Neuron (in vitro differentiated cells): ENCODE measurements at regions not wholly inside any gene's neighbourhood (a gene's known extent, or its start where the extent isn't known, plus 50 kb on each side); places are given as distances from the start of the nearest gene placed in this dataset.
"Not testable (repeated sequence)": the region's sequence is repeated elsewhere in the genome, so short reads cannot be mapped to it uniquely, and the experiment has no call there.

ENCODE experiments used
- H2AFZ ChIP-seq: one replicate; pipeline ENCODE4 v1.6.1; 2013; ENCODE audit warnings: low read depth, mild to moderate bottlenecking, inconsistent platforms, low read length, moderate library complexity
- H3K27me3 ChIP-seq: one replicate; pipeline ENCODE4 v1.6.1; 2013; ENCODE audit warnings: low read length; ENCODE audit not compliant: insufficient read depth
- H3K36me3 ChIP-seq: one replicate; pipeline ENCODE4 v1.6.1; 2013; ENCODE audit warnings: low read length; ENCODE audit not compliant: insufficient read depth
- H3K4me1 ChIP-seq: one replicate; pipeline ENCODE4 v1.6.1; 2013; ENCODE audit warnings: low read length; ENCODE audit not compliant: insufficient read depth
- H3K4me3 ChIP-seq: 2 replicates; pipeline ENCODE4 v1.5.1; 2013; ENCODE audit warnings: mild to moderate bottlenecking, low read length, moderate library complexity
- H3K9me3 ChIP-seq: one replicate; pipeline ENCODE4 v1.6.1; 2013; ENCODE audit warnings: low read length

DNA sequence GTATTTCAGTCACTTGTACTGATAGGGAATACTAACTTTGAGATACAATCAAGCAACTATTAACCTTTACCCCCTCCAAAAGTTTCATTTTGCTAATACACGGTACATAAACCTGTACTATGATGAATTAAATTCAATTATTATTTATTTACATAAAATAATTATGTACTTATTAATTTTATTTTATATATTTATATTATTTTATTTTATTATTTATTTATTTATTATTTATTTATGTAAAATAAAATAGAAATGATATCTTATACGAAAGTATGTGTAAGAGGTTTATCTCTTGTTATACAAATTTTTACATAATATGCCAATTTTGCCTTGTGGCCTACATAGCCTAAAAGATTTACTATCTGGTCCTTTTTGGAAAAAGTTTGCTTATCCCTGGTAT lies 564.3 kb downstream of the SLITRK5 start:
- H3K27me3 ChIP-seq = no peaks in the 10 kb centered on the region
- H3K4me1 ChIP-seq = no peaks in the 10 kb centered on the region
- no peak overlapping the region for H3K4me3 ChIP-seq
- H3K9me3 ChIP-seq = no peaks in the 10 kb centered on the region
- no peak overlapping the region for H2AFZ ChIP-seq
- H3K36me3 ChIP-seq = no peaks in the 10 kb centered on the region

DNA sequence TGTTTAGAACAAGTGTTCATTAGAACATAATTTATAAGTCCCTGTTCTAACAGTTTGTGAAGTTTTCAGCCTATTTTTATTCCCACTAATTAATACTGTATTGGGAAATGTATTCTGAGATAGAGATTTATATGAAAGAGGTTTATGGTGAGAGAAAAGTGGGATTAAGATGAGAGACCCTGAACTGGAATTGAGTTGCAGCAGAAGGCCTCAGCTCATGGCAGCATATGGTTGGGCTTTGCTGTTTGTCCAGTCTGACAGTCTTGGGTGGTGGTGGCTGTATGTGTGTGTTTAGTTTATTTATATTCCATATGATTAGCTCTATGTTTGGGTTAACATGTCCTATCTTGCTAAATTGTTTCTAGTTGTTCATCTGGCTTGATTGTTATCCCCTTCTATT lies 575.1 kb downstream of the SLITRK5 start:
- Histone ChIP-seq H3K36me3 (no peaks in the 10 kb centered on the region), H3K27me3 (no peaks in the 10 kb centered on the region), H2AFZ (no peak overlapping the region), H3K4me3 (no peak overlapping the region), H3K9me3 (no peaks in the 10 kb centered on the region), H3K4me1 (no peaks in the 10 kb centered on the region)

DNA sequence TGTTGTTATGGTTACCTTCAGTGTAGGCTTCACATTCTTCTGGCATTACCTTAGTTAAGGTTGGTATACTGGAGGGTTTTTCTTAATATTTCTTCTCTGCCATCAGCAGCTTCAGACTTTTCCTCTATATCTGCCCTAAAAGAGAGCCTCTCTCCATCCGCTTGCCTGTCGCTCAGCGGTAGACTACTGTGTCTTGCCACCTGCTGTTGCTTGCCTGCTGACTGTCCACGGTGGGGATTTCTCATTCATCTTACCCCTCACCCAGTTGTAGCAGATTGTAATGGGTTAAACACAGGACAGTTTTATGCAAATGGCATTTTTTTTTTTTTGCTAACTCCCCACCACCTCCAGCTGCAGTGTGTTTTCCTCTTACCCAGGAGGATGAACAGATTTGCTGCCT lies 577.2 kb downstream of the SLITRK5 start:
- no peaks in the 10 kb centered on the region for H3K9me3 ChIP-seq
- H3K27me3 ChIP-seq = no peaks in the 10 kb centered on the region
- H2AFZ ChIP-seq = no peak overlapping the region
- no peaks in the 10 kb centered on the region for H3K36me3 ChIP-seq
- H3K4me1 ChIP-seq = no peaks in the 10 kb centered on the region
- no peak overlapping the region for H3K4me3 ChIP-seq

DNA sequence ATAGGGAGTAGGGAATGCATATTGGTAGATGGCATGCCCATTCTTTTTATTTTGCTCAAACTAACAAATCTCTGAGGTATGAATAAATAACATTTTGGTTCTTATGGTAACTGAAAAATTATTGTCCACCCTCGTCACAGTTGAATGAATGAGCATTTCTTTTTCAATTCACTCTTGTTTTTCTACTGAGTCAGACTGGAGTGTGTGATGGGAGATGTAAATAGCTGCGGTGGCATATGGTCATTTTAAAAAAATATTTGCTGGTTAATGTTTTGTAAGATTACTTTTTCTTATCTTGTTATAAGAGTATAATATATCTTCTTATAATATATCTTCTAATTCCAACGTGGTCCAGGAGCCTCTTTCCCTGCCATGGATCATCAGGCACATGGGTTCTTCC lies 586.5 kb downstream of the SLITRK5 start:
- no peak overlapping the region for H2AFZ ChIP-seq
- no peaks in the 10 kb centered on the region for H3K9me3 ChIP-seq
- no peak overlapping the region for H3K4me3 ChIP-seq
- no peaks in the 10 kb centered on the region for H3K27me3 ChIP-seq
- no peaks in the 10 kb centered on the region for H3K4me1 ChIP-seq
- no peaks in the 10 kb centered on the region for H3K36me3 ChIP-seq

DNA sequence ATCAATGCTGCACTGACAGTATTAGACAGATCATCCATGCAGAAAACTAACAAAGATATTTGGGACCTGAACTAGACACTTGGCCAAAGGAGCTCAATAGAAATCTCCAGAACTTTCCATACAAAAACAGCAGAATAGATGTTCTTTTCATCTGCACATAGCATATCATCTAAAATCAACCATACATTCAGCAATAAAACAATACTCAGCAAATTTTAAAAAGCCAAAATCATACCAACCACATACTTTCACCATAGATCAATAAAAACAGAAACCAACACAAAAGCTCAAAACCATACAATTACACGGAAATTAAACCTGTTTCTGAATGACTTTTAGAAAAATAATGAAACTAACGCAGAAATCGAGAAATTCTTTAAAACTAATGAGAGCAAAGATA lies 592.6 kb downstream of the SLITRK5 start:
- no peak overlapping the region for H2AFZ ChIP-seq
- H3K27me3 ChIP-seq = no peaks in the 10 kb centered on the region
- no peaks in the 10 kb centered on the region for H3K36me3 ChIP-seq
- H3K4me3 ChIP-seq = no peak overlapping the region
- H3K4me1 ChIP-seq = no peaks in the 10 kb centered on the region
- H3K9me3 ChIP-seq = no peaks in the 10 kb centered on the region

DNA sequence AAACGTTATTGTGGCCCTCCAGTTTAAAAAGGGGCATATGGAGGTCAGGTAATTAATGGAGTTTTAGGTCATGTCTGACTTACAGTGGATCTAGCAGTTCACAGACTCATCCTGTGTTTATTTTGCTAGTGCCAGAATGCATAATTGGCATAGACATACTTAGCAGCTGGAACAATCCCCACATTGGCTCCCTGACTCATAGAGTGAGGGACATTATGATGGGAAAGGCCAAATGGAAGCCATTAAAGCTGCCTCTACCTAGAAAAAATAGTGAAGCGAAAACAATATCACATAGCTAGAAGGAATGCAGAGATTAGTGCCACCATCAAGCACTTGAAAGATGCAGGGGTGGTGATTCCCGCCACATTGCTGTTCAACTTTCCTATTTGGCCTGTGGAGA lies 610.7 kb downstream of the SLITRK5 start:
- no peak overlapping the region for H2AFZ ChIP-seq
- no peaks in the 10 kb centered on the region for H3K27me3 ChIP-seq
- no peaks in the 10 kb centered on the region for H3K4me1 ChIP-seq
- no peak overlapping the region for H3K4me3 ChIP-seq
- no peaks in the 10 kb centered on the region for H3K36me3 ChIP-seq
- H3K9me3 ChIP-seq = peaks cover 5% of the 10 kb centered on the region

DNA sequence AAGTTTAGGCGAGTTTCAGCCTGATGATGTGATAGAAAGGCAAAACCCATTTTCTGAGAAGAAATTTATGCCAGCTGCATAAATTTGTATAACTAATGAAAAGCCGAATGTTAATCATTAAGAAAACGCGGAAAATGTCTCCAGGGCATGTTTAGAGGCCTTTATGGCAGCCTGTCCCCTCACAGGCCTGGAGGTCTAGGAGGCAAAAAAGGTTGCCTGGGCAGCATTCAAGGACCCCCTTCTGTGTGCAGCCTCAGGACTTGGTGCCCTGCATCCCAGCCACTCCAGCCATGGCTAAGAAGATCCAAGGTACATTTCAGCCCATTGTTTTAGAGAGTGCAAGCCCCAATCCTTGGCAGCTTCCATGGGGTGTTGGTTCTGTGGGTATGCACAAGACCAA lies 614.2 kb downstream of the SLITRK5 start:
- H3K4me1 ChIP-seq = no peaks in the 10 kb centered on the region
- H3K4me3 ChIP-seq = no peak overlapping the region
- no peak overlapping the region for H2AFZ ChIP-seq
- no peaks in the 10 kb centered on the region for H3K36me3 ChIP-seq
- H3K27me3 ChIP-seq = no peaks in the 10 kb centered on the region
- peaks cover 5% of the 10 kb centered on the region for H3K9me3 ChIP-seq

DNA sequence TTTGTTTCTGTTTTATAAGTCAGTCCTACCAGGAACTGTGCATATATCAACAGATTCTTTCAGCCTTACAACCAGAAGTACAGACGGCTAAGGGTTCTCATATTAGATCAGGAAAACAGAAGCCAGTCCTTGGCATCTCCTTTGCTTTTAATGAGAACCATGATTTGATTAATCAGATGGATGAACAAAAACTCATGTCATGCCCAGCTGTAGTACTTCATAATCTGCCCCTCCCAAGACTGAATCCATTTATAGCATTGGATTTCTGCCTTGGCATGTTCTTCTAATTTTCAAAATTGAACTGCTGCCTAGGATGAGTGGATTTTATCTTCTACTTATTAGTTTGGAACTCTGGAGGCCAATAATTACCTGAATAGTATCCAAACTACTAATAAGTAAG lies 617.2 kb downstream of the SLITRK5 start:
- Histone ChIP-seq H3K4me1 (no peaks in the 10 kb centered on the region), H3K36me3 (no peaks in the 10 kb centered on the region), H3K4me3 (no peak overlapping the region), H3K27me3 (no peaks in the 10 kb centered on the region), H2AFZ (no peak overlapping the region), H3K9me3 (peaks cover 5% of the 10 kb centered on the region)

DNA sequence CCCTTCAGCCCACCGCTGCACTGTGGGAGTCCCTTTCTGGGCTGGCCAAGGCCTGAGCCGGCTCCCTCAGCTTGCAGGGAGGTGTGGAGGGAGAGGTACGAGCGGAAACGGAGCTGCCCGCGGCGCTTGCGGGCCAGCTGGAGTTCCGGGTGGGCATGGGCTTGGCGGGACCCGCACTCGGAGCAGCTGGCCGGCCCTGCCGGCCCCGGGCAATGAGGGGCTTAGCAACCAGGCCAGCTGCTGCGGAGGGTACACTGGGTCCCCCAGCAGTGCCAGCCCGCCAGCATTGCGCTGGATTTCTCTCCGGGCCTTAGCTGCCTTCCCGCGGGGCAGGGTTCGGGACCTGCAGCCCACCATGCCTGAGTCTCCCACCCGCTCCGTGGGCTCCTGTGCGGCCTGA lies 620.6 kb downstream of the SLITRK5 start:
- not testable (repeated sequence) for H3K4me1 ChIP-seq, H2AFZ ChIP-seq, H3K4me3 ChIP-seq, H3K9me3 ChIP-seq, H3K27me3 ChIP-seq, H3K36me3 ChIP-seq

DNA sequence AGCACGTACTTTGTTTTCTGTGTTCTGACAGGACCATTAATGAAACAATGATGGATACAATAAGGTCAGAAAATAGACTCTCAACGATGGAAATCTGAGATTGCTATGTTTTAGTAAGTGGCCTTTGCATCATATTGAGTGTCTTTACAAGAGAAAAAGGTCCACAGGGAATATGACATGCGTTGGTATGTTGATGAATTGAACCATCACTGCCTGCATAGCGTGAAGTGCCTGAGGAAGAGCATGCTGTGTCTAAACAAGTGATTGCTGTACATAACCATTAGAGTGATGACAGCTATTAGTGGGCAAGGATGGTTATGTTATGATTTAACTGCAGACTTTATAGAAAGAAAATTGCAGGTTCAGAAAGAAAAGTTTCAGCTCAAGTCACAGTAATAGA lies 623.2 kb downstream of the SLITRK5 start:
- Histone ChIP-seq H3K4me1 (no peaks in the 10 kb centered on the region), H3K9me3 (no peaks in the 10 kb centered on the region), H3K36me3 (no peaks in the 10 kb centered on the region), H3K4me3 (no peak overlapping the region), H3K27me3 (no peaks in the 10 kb centered on the region), H2AFZ (no peak overlapping the region)

DNA sequence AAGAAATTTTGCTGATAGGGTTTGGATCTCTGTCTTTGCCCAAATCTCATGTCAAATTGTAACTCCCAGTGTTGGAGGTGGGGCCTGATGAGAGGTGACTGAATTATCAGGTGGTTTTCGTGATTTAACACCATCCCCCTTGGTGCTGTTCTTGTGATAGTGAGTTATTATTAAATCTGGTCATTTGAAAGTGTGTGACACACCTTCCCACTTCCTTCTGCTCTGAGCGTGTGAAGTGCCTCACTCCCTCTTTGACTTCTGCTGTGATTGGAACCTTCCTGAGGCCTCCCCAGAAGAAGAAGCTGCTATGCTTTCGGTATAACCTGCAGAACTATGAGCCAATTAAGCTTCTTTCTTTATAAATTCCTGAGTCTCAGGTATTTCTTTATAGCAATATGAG lies 632.0 kb downstream of the SLITRK5 start:
- H2AFZ ChIP-seq = no peak overlapping the region
- H3K27me3 ChIP-seq = no peaks in the 10 kb centered on the region
- H3K36me3 ChIP-seq = no peaks in the 10 kb centered on the region
- no peaks in the 10 kb centered on the region for H3K4me1 ChIP-seq
- H3K4me3 ChIP-seq = no peak overlapping the region
- H3K9me3 ChIP-seq = no peaks in the 10 kb centered on the region

DNA sequence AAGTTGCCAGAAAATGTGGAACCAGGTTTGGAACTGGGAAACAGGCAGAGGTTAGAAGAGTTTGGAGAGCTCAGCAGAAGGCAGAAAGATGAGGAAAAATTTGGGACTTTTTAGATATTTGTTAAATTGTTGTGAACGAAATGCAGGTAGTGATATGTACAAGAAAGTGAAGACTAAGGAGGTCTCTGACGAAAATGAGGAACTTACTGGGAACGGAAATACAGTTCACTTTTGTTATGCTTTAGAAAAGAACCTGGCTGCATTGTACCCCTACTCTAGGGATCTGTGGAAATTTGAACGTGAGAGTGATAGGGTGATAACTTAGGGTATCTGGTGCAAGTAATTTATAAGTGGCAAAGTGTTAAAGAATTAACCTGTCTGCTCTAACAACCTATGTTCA lies 632.4 kb downstream of the SLITRK5 start:
- H2AFZ ChIP-seq = no peak overlapping the region
- no peaks in the 10 kb centered on the region for H3K9me3 ChIP-seq
- no peaks in the 10 kb centered on the region for H3K4me1 ChIP-seq
- H3K36me3 ChIP-seq = no peaks in the 10 kb centered on the region
- no peaks in the 10 kb centered on the region for H3K27me3 ChIP-seq
- H3K4me3 ChIP-seq = no peak overlapping the region

DNA sequence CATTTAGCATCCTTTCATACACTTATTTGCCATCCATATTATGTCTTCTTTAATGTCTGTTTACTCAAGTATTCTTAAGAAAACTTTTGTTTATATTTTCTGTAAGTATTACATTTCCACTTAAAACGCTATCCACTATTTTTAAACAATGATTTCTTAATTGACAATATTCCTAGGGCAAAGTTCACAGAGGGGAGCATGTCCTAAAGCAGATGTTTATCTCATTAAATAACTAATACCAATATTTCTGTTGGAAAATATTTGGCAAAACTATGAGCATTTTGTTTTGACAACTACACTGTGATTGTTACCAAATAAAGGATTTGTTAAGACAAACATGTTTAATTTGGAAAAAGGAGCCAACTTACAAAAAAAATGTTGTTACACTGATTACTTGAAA lies 643.3 kb downstream of the SLITRK5 start:
- H3K27me3 ChIP-seq = no peaks in the 10 kb centered on the region
- H3K4me1 ChIP-seq = no peaks in the 10 kb centered on the region
- no peaks in the 10 kb centered on the region for H3K36me3 ChIP-seq
- no peak overlapping the region for H3K4me3 ChIP-seq
- no peaks in the 10 kb centered on the region for H3K9me3 ChIP-seq
- H2AFZ ChIP-seq = no peak overlapping the region

DNA sequence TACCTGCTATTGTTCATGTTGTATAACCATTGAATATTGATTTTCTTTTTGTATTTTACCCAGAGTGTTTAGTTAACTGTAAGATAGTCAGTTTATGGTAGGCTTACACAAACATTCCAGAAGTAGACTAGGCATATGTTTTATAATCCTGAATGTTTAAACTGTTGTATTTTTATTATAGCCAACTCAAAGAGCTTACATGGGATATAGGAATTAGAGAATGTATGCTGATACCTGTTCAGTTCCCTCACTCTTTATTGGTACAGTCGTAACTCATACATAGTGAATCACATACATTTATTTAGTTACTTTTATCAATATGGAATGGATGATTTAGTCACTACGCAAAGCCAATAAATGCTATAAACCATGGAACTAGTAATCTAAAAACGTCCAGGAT lies 657.9 kb downstream of the SLITRK5 start:
- H2AFZ ChIP-seq = no peak overlapping the region
- no peaks in the 10 kb centered on the region for H3K27me3 ChIP-seq
- no peaks in the 10 kb centered on the region for H3K4me1 ChIP-seq
- peaks cover 2% of the 10 kb centered on the region for H3K9me3 ChIP-seq
- H3K36me3 ChIP-seq = no peaks in the 10 kb centered on the region
- H3K4me3 ChIP-seq = no peak overlapping the region
